Colonic mucosa (tissue), 4 donors: ENCODE measurements at regions not wholly inside any gene's neighbourhood (a gene's known extent, or its start where the extent isn't known, plus 50 kb on each side); places are given as distances from the start of the nearest gene placed in this dataset.

Source experiments
- DNase-seq: peaks from one replicate; pipeline ENCODE4 v3.0.0-alpha.2; 2020
- H3K27ac ChIP-seq: fragments of 200-600 bp; one replicate; pipeline ENCODE4 v1.8.0; 2021
- H3K27me3 ChIP-seq: fragments of 200-600 bp; one replicate; pipeline ENCODE4 v1.8.0; 2021
- H3K36me3 ChIP-seq: fragments of 200-600 bp; one replicate; pipeline ENCODE4 v1.8.0; 2021
- H3K4me1 ChIP-seq: fragments of 200-600 bp; one replicate; pipeline ENCODE4 v1.8.0; 2021; ENCODE audit warnings: mild to moderate bottlenecking
- H3K4me3 ChIP-seq: fragments of 200-600 bp; one replicate; pipeline ENCODE4 v1.8.0; 2021
- H3K9ac ChIP-seq, 2 donors: one replicate each; pipeline ENCODE4 v1.7.0; 2013; ENCODE audit warnings: control low read depth in 2 of 2, low read depth in 2 of 2, low read length in 2 of 2
- H3K9me3 ChIP-seq: fragments of 200-600 bp; one replicate; pipeline ENCODE4 v1.8.0; 2021
- CTCF ChIP-seq: fragments of 200-600 bp; IDR thresholded peaks from one replicate; pipeline ENCODE4 v1.8.0; 2022; ENCODE audit warnings: antibody characterized with exemption, mild to moderate bottlenecking
- intact Hi-C: fragments of 100-400 bp; cut with DNase I; formaldehyde crosslinking; loops from one replicate; pipeline ENCODE4 v1.14.1; 2022
- donor health status: healthy.
- donor health status: DM: no; HTN: no; CAD: no.
- donor health status: DM: no; HTN: no; CAD: no.

- no peak for DNase-seq
- Histone ChIP-seq H3K27ac (no peak overlapping the region), H3K4me1 (no peaks in the 10 kb centered on the region), H3K27me3 (no peaks in the 10 kb centered on the region), H3K36me3 (no peaks in the 10 kb centered on the region), H3K4me3 (no peak overlapping the region), H3K9me3 (no peaks in the 10 kb centered on the region), H3K9ac (no peak overlapping the region)
- intact Hi-C loops, result no loop called here
- TF ChIP-seq CTCF, result no peak
Observed at GRCh38 chr14:28656704-28657255, 109.8 kb upstream of the FOXG1 start.

GRCh38 chr14:28661171-28661772 lies 105.3 kb upstream of the FOXG1 start:
- Histone ChIP-seq H3K9ac (no peak overlapping the region), H3K36me3 (no peaks in the 10 kb centered on the region), H3K4me1 (no peaks in the 10 kb centered on the region), H3K9me3 (no peaks in the 10 kb centered on the region), H3K27ac (no peak overlapping the region), H3K27me3 (no peaks in the 10 kb centered on the region), H3K4me3 (no peak overlapping the region)
- no peak for DNase-seq
- no peak for TF ChIP-seq CTCF
- intact Hi-C loops, result no loop called here

- Histone ChIP-seq H3K27ac (no peak overlapping the region), H3K27me3 (no peaks in the 10 kb centered on the region), H3K4me1 (no peaks in the 10 kb centered on the region), H3K36me3 (no peaks in the 10 kb centered on the region), H3K9ac (no peak overlapping the region), H3K4me3 (no peak overlapping the region), H3K9me3 (no peaks in the 10 kb centered on the region)
- no peak for DNase-seq
- TF ChIP-seq CTCF, result no peak
- intact Hi-C loops, result no loop called here
Observed at GRCh38 chr14:28666961-28667360, 99.6 kb upstream of the FOXG1 start.

GRCh38 chr14:28671425-28671824 lies 95.2 kb upstream of the FOXG1 start:
- no peak for TF ChIP-seq CTCF
- Histone ChIP-seq H3K27me3 (no peaks in the 10 kb centered on the region), H3K9ac (no peak overlapping the region), H3K4me1 (no peaks in the 10 kb centered on the region), H3K4me3 (no peak overlapping the region), H3K36me3 (no peaks in the 10 kb centered on the region), H3K9me3 (no peaks in the 10 kb centered on the region), H3K27ac (no peak overlapping the region)
- no peak for DNase-seq
- intact Hi-C loops, result no loop called here

- no peak for DNase-seq
- H3K9ac ChIP-seq, result no peak overlapping the region
- no peak overlapping the region for H3K27ac ChIP-seq
- no peaks in the 10 kb centered on the region for H3K4me1 ChIP-seq
- intact Hi-C loops, result no loop called here
- H3K27me3 ChIP-seq, result no peaks in the 10 kb centered on the region
- H3K36me3 ChIP-seq, result no peaks in the 10 kb centered on the region
- no peak overlapping the region for H3K4me3 ChIP-seq
- no peaks in the 10 kb centered on the region for H3K9me3 ChIP-seq
- no peak for TF ChIP-seq CTCF
Observed at GRCh38 chr14:28673056-28673455, 93.5 kb upstream of the FOXG1 start.
